ENCODE measurements at regions not wholly inside any gene's neighbourhood (a gene's known extent, or its start where the extent isn't known, plus 50 kb on each side); places are given as distances from the start of the nearest gene placed in this dataset.

GRCh38 chr19:30082168-30082567 is 140.1 kb downstream of the URI1 start:
- Mint-ChIP-seq H3K4me1 (peaks cover 14% of the 10 kb centered on the region), H3K4me3 (no peak overlapping the region), H3K27me3 (ENCODE audit: low read depth) (peaks cover 8% of the 10 kb centered on the region), H3K9me3 (peaks cover 13% of the 10 kb centered on the region), H3K27ac (no peak overlapping the region), H3K36me3 (peaks cover 4% of the 10 kb centered on the region)
- DNase-seq (ENCODE audit: low spot score in 2 of 2, unreplicated experiment in 2 of 2) = no peak
- TF ChIP-seq CTCF (IDR thresholded peaks at IDR 0.05; ENCODE audit: unreplicated experiment) = no peak

GRCh38 chr19:30082611-30083010 is 140.6 kb downstream of the URI1 start:
- DNase-seq (ENCODE audit: low spot score in 2 of 2, unreplicated experiment in 2 of 2) = no peak
- Mint-ChIP-seq H3K36me3 (peaks cover 4% of the 10 kb centered on the region), H3K9me3 (peaks cover 13% of the 10 kb centered on the region), H3K27ac (no peak overlapping the region), H3K4me1 (peaks cover 14% of the 10 kb centered on the region), H3K27me3 (ENCODE audit: low read depth) (peaks cover 8% of the 10 kb centered on the region), H3K4me3 (no peak overlapping the region)
- no peak for TF ChIP-seq CTCF (IDR thresholded peaks at IDR 0.05; ENCODE audit: unreplicated experiment)

GRCh38 chr19:30083125-30083681 is 141.2 kb downstream of the URI1 start:
- Mint-ChIP-seq H3K27me3 (ENCODE audit: low read depth) (peaks cover 8% of the 10 kb centered on the region), H3K27ac (peak overlapping the region; percentile 49), H3K4me1 (peaks cover 14% of the 10 kb centered on the region), H3K36me3 (peaks cover 4% of the 10 kb centered on the region), H3K9me3 (peaks cover 13% of the 10 kb centered on the region), H3K4me3 (no peak overlapping the region)
- DNase-seq (ENCODE audit: low spot score in 2 of 2, unreplicated experiment in 2 of 2) = no peak
- no peak for TF ChIP-seq CTCF (IDR thresholded peaks at IDR 0.05; ENCODE audit: unreplicated experiment)

GRCh38 chr19:30083701-30084156 is 141.7 kb downstream of the URI1 start:
- H3K4me1 Mint-ChIP-seq = peaks cover 14% of the 10 kb centered on the region
- DNase-seq (ENCODE audit: low spot score in 2 of 2, unreplicated experiment in 2 of 2) = no peak
- peak overlapping the region; percentile 50 for H3K27ac Mint-ChIP-seq
- TF ChIP-seq CTCF (IDR thresholded peaks at IDR 0.05; ENCODE audit: unreplicated experiment) = no peak
- peaks cover 10% of the 10 kb centered on the region for H3K27me3 Mint-ChIP-seq (ENCODE audit: low read depth)
- H3K36me3 Mint-ChIP-seq = peaks cover 4% of the 10 kb centered on the region
- H3K9me3 Mint-ChIP-seq = peaks cover 13% of the 10 kb centered on the region
- no peak overlapping the region for H3K4me3 Mint-ChIP-seq

GRCh38 chr19:30084390-30084819 is 142.4 kb downstream of the URI1 start:
- Mint-ChIP-seq H3K9me3 (peaks cover 7% of the 10 kb centered on the region), H3K27ac (peak overlapping the region; percentile 50), H3K27me3 (ENCODE audit: low read depth) (peaks cover 6% of the 10 kb centered on the region), H3K4me3 (no peak overlapping the region), H3K36me3 (peaks cover 4% of the 10 kb centered on the region), H3K4me1 (peaks cover 14% of the 10 kb centered on the region)
- no peak for DNase-seq (ENCODE audit: low spot score in 2 of 2, unreplicated experiment in 2 of 2)
- no peak for TF ChIP-seq CTCF (IDR thresholded peaks at IDR 0.05; ENCODE audit: unreplicated experiment)

Measured in mesothelial cell of epicardium (in vitro differentiated cells).